NB4 (cell line): ENCODE measurements at regions not wholly inside any gene's neighbourhood (a gene's known extent, or its start where the extent isn't known, plus 50 kb on each side); places are given as distances from the start of the nearest gene placed in this dataset.

Experiments
- DNase-seq: peaks from one replicate; pipeline ENCODE4 v3.0.0; 2010; ENCODE audit warnings: low read depth
- H3K4me3 ChIP-seq: one replicate; pipeline ENCODE4 v1.5.1; 2011; ENCODE audit warnings: mild to moderate bottlenecking, low read depth, low read length, moderate library complexity
- MAX ChIP-seq: IDR thresholded peaks from 2 replicates; pipeline ENCODE4 v1.6.1; 2011; ENCODE audit warnings: low read depth, low read length
- MYC ChIP-seq: IDR thresholded peaks from 2 replicates; pipeline ENCODE4 v1.6.1; 2011; ENCODE audit warnings: low read depth, low read length
- POLR2A ChIP-seq: IDR thresholded peaks from 2 replicates; pipeline ENCODE4 v1.6.1; 2011; ENCODE audit warnings: mild to moderate bottlenecking; ENCODE audit not compliant: insufficient read length; ENCODE audit errors: extremely low read depth
- TF ChIP-seq, protein P1 (sequence below): IDR thresholded peaks from one replicate; pipeline ENCODE4 v1.5.1; 2012; ENCODE audit warnings: low read depth, low read length

DNA sequence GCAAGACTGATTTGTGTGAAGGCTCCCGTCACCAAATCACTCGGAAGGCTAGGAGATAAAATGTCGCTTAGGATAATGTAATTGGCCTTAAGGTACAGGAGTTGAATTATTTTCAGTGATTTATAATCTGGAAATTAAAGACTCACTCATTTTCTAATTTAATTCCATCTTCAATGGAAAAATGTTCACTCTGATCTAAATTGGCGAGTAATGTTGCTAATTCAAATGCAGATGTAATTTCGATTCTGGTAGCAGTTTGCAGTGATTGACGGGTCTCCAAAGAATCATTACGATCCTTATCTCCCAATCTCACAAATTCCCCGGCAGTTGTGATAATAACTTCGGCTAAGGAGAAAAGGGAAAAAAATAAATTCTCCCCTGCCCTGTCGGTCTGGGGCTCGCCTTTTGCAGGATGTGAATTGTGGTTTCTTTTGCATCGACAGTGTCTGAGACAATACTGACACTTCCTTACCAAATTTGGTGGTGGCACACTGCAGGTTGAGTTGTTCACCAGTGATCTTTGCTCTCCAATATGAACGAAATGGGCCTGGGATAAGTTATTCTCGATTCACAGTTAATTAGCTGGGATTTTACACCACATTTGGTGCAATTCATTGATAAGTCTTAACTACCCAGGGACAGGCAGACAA, 215.1 kb upstream of the GPR26 start:
- no peak for DNase-seq
- TF ChIP-seq, protein P1, sequence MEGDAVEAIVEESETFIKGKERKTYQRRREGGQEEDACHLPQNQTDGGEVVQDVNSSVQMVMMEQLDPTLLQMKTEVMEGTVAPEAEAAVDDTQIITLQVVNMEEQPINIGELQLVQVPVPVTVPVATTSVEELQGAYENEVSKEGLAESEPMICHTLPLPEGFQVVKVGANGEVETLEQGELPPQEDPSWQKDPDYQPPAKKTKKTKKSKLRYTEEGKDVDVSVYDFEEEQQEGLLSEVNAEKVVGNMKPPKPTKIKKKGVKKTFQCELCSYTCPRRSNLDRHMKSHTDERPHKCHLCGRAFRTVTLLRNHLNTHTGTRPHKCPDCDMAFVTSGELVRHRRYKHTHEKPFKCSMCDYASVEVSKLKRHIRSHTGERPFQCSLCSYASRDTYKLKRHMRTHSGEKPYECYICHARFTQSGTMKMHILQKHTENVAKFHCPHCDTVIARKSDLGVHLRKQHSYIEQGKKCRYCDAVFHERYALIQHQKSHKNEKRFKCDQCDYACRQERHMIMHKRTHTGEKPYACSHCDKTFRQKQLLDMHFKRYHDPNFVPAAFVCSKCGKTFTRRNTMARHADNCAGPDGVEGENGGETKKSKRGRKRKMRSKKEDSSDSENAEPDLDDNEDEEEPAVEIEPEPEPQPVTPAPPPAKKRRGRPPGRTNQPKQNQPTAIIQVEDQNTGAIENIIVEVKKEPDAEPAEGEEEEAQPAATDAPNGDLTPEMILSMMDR = no peak
- TF ChIP-seq MAX (no peak), MYC (no peak), POLR2A (no peak)
- no peak overlapping the region for H3K4me3 ChIP-seq

GRCh38 chr10:123451618-123452245, 214.4 kb upstream of the GPR26 start:
- H3K4me3 ChIP-seq = no peak overlapping the region
- no peak for DNase-seq
- no peak for TF ChIP-seq POLR2A
- TF ChIP-seq, protein P1 = no peak

- TF ChIP-seq MAX (no peak), MYC (no peak), POLR2A (no peak)
- TF ChIP-seq, protein P1 = no peak
- no peak overlapping the region for H3K4me3 ChIP-seq
- no peak for DNase-seq
Measured at GRCh38 chr10:123454987-123455386, 211.2 kb upstream of the GPR26 start.

DNA sequence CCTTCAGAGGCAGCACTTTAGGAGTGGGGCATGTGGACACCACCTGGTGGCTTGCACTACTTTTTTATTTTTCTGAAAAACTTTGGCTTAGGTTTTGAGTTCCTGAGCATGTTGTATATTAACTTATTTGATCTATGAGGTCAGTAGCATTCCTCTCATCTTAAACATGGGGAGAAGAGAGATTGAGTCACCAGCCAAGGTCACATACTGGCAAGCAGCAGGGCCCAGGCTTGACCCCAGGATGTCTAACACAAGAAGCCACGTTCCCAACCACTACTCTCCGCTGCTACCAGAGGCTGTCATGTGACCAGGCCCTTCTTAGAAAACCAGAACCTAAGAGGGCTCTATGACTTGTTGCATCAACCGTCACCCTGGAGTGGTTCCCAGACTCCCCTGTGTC, 210.3 kb upstream of the GPR26 start:
- TF ChIP-seq POLR2A (no peak), MYC (no peak), MAX (no peak)
- no peak for DNase-seq
- no peak overlapping the region for H3K4me3 ChIP-seq

GRCh38 chr10:123458933-123459332, 207.2 kb upstream of the GPR26 start:
- DNase-seq = peak; percentile 46
- H3K4me3 ChIP-seq = no peak overlapping the region
- no peak for TF ChIP-seq POLR2A
- no peak for TF ChIP-seq MAX
- TF ChIP-seq, protein P1 = no peak
- no peak for TF ChIP-seq MYC

- TF ChIP-seq, protein P1 = no peak
- no peak for TF ChIP-seq POLR2A
- TF ChIP-seq MYC = no peak
- no peak for TF ChIP-seq MAX
- no peak for DNase-seq
Measured at GRCh38 chr10:123459371-123460091, 206.6 kb upstream of the GPR26 start.

More at GRCh38 chr10:123459371-123460091, 206.6 kb upstream of the GPR26 start:
- no peak overlapping the region for H3K4me3 ChIP-seq
